GM21723 (cell line): ENCODE measurements at regions not wholly inside any gene's neighbourhood (a gene's known extent, or its start where the extent isn't known, plus 50 kb on each side); places are given as distances from the start of the nearest gene placed in this dataset.
A peak's percentile ranks its signal among the peaks of the same experiment; 100 is the strongest.
"Not testable (repeated sequence)": the region's sequence is repeated elsewhere in the genome, so short reads cannot be mapped to it uniquely, and the experiment has no call there.

Experiments
- ATAC-seq: cut with Tn5 transposase; IDR thresholded peaks from one replicate; pipeline ENCODE4 v1.9.1; 2021; ENCODE audit warnings: mild to moderate bottlenecking, moderate library complexity; ENCODE audit not compliant: unreplicated experiment

DNA sequence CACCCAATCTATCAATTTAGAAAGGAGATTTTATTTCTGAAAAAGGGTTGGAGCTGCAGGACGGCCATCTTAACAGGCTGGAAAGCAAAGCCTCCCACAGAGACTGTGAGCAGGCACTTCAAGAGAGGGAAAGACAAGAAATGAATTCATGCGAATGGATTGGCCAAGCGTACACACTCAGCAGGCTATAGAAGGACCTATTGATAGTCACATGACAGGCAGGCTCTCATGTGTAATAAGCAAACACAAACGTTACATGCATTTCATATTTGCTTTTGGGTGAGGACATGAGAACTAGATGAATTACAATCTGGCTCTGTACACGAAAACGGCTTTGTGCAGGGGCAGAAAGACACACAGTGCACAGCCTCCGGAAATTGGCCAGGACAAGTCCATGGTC, 83.9 kb upstream of the GOLGA6L6 start:
- ATAC-seq, result not testable (repeated sequence)

GRCh38 chr15:20624085-20624484, 82.5 kb upstream of the GOLGA6L6 start:
- not testable (repeated sequence) for ATAC-seq

GRCh38 chr15:20622117-20622516, 80.5 kb upstream of the GOLGA6L6 start:
- peak; percentile 62 for ATAC-seq

- not testable (repeated sequence) for ATAC-seq
Observed at GRCh38 chr15:20614549-20614948, 72.9 kb upstream of the GOLGA6L6 start.

- not testable (repeated sequence) for ATAC-seq
Observed at GRCh38 chr15:20612796-20613195, 71.2 kb upstream of the GOLGA6L6 start.

DNA sequence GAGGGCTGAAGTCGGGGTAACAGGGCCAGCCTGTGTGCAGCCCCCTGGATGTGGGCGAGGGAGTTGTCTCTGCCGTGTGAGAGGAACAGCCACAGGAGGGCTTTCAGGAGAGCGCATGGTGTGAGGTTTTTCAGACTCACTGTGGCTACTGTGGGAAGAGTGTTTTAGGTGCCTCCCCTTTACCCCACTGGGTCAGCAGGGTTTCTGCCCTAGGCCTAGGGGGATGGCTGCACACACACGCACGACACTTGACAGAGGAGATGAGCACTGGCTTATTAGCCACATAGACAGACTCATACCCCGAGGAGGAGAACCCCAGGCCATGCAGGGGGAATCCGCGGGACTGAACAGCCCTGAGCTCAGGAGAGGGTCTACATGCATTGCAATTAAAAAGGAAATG, 70.8 kb upstream of the GOLGA6L6 start:
- not testable (repeated sequence) for ATAC-seq

GRCh38 chr15:20611667-20612290, 70.2 kb upstream of the GOLGA6L6 start:
- ATAC-seq, result not testable (repeated sequence)

DNA sequence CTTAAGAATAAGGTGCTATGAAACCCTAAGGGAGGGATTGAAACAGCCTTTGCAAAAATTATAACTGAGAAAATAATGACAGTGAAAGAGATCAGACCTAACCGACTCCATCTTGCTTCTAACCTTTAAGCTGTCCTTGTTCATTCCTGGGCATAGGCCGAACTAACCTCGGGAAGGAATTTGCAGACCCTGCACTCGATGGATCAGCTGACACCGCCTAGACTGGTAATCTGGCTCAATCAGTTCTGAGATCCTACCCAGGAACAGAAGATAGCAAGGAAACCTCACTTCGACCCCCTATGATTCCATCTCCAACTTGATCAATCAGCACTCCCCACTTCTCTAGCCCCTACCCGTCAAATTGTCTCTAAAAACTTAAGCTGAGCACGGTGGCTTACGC, 66.6 kb upstream of the GOLGA6L6 start:
- not testable (repeated sequence) for ATAC-seq

DNA sequence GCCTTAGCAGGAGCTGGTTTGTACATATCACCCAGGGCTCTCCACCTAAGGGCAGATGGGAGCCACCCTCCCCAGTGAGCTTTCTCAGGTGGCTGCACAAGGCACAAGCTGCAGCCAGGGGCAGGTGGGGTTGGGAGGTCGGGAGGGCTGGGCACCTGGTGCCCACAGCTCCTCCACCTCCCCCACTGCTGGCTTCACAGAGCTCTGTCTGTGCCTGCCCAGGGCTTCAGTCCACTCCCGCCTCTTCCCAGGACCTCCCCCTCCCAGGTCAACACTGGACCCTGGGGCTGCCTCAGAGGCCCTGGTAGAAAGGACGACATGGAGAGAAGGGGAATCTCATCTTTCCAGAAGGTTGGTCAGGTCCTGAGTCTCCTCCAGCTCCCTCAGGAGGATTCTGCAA, 55.6 kb upstream of the GOLGA6L6 start:
- ATAC-seq, result not testable (repeated sequence)

- not testable (repeated sequence) for ATAC-seq
Observed at GRCh38 chr15:20594219-20594618, 52.6 kb upstream of the GOLGA6L6 start.

DNA sequence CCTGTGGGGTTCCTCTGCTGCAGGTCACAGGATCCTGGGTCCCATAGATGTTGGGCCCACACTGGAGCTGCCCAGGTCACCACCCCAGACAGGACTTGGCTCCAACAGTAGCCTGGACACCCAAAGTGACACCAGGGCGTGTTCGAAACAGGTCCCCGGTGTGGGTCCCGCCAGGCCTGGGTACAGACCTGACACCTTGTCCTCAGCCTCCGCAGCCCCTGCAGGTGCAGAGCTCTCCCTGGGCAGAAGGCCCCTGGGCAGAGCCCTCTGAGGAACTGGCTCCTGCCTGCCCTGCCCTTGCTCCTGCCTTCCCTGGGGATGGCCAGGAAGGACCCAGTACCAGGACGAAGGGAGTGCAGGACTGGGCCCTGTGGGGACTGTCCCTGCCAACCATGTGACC, 50.3 kb upstream of the GOLGA6L6 start:
- ATAC-seq, result not testable (repeated sequence)
